Astrocyte (in vitro differentiated cells and primary cell): ENCODE measurements at regions not wholly inside any gene's neighbourhood (a gene's known extent, or its start where the extent isn't known, plus 50 kb on each side); places are given as distances from the start of the nearest gene placed in this dataset.

Source experiments
- EZH2 ChIP-seq: IDR thresholded peaks from 2 replicates; pipeline ENCODE4 v1.6.1; 2012; ENCODE audit warnings: mild to moderate bottlenecking, low read length, inconsistent platforms; ENCODE audit not compliant: insufficient read depth
- TF ChIP-seq, protein P1 (sequence below): IDR thresholded peaks from 2 replicates; pipeline ENCODE4 v1.5.1; 2011; ENCODE audit warnings: low read depth, mild to moderate bottlenecking, inconsistent platforms, low read length, moderate library complexity; ENCODE audit not compliant: insufficient read depth

DNA sequence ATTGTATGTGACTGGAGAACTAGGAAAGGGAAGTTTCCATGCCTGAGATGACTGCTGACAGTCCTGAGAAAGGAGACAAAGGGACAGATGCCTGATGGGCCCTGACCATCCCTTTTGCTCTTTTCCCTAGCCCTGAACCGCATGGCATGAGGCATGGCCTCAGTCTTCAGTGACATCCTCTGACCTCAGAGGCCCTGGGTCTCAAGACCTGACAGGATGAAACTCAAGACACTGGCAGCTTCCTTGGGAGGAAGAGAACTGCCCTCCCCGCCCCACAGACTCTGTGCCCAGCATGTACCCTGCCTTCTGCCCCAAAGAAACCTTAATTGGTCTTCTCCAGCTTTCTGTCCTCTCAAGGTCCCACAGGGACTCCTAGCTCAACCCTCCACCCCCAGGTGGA lies 444.1 kb downstream of the SOX6 start:
- TF ChIP-seq, protein P1, sequence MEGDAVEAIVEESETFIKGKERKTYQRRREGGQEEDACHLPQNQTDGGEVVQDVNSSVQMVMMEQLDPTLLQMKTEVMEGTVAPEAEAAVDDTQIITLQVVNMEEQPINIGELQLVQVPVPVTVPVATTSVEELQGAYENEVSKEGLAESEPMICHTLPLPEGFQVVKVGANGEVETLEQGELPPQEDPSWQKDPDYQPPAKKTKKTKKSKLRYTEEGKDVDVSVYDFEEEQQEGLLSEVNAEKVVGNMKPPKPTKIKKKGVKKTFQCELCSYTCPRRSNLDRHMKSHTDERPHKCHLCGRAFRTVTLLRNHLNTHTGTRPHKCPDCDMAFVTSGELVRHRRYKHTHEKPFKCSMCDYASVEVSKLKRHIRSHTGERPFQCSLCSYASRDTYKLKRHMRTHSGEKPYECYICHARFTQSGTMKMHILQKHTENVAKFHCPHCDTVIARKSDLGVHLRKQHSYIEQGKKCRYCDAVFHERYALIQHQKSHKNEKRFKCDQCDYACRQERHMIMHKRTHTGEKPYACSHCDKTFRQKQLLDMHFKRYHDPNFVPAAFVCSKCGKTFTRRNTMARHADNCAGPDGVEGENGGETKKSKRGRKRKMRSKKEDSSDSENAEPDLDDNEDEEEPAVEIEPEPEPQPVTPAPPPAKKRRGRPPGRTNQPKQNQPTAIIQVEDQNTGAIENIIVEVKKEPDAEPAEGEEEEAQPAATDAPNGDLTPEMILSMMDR: no peak
- no peak for TF ChIP-seq EZH2
